Fibroblast of villous mesenchyme (primary cell): ENCODE measurements at regions not wholly inside any gene's neighbourhood (a gene's known extent, or its start where the extent isn't known, plus 50 kb on each side); places are given as distances from the start of the nearest gene placed in this dataset.

Source experiments
- DNase-seq: peaks from one replicate; pipeline ENCODE4 v3.0.0-alpha.2; 2010; ENCODE audit warnings: low read depth
- H3K4me3 ChIP-seq: 2 replicates; pipeline ENCODE4 v1.5.1; 2011; ENCODE audit warnings: low read depth, mild to moderate bottlenecking, low read length
- CTCF ChIP-seq: IDR thresholded peaks from 2 replicates; pipeline ENCODE4 v1.5.1; 2012; ENCODE audit warnings: low read depth, mild to moderate bottlenecking, low read length; ENCODE audit not compliant: insufficient read depth

- TF ChIP-seq CTCF: no peak
- H3K4me3 ChIP-seq: no peak overlapping the region
- no peak for DNase-seq
Observed at GRCh38 chr15:61798631-61799030, 261.6 kb downstream of the VPS13C start.

- no peak for TF ChIP-seq CTCF
- no peak overlapping the region for H3K4me3 ChIP-seq
- peak; percentile 11 for DNase-seq
Observed at GRCh38 chr15:61796056-61796455, 264.2 kb downstream of the VPS13C start.

GRCh38 chr15:61794881-61795280, 265.4 kb downstream of the VPS13C start:
- no peak for TF ChIP-seq CTCF
- DNase-seq: peak; percentile 12
- H3K4me3 ChIP-seq: no peak overlapping the region

- DNase-seq: peak; percentile 28
- TF ChIP-seq CTCF: no peak
- no peak overlapping the region for H3K4me3 ChIP-seq
Observed at GRCh38 chr15:61794276-61794675, 266.0 kb downstream of the VPS13C start.

GRCh38 chr15:61784734-61785133, 275.5 kb downstream of the VPS13C start:
- no peak for DNase-seq
- no peak for TF ChIP-seq CTCF

GRCh38 chr15:61780278-61780980, 279.8 kb downstream of the VPS13C start:
- no peak overlapping the region for H3K4me3 ChIP-seq
- no peak for DNase-seq
- no peak for TF ChIP-seq CTCF

More at GRCh38 chr15:61784734-61785133, 275.5 kb downstream of the VPS13C start:
- H3K4me3 ChIP-seq: no peak overlapping the region

- no peak overlapping the region for H3K4me3 ChIP-seq
- no peak for DNase-seq
- TF ChIP-seq CTCF: no peak
Observed at GRCh38 chr15:61777689-61778088, 282.6 kb downstream of the VPS13C start.
